SIG-M5 treated with dmso at 0.1 percent for 504 hours (cell line): ENCODE measurements at regions not wholly inside any gene's neighbourhood (a gene's known extent, or its start where the extent isn't known, plus 50 kb on each side); places are given as distances from the start of the nearest gene placed in this dataset.

Experiments
- DNase-seq: peaks from one replicate; lab custom pipeline; 2025; ENCODE audit not compliant: unreplicated experiment; lab: John Stamatoyannopoulos, UW

DNA sequence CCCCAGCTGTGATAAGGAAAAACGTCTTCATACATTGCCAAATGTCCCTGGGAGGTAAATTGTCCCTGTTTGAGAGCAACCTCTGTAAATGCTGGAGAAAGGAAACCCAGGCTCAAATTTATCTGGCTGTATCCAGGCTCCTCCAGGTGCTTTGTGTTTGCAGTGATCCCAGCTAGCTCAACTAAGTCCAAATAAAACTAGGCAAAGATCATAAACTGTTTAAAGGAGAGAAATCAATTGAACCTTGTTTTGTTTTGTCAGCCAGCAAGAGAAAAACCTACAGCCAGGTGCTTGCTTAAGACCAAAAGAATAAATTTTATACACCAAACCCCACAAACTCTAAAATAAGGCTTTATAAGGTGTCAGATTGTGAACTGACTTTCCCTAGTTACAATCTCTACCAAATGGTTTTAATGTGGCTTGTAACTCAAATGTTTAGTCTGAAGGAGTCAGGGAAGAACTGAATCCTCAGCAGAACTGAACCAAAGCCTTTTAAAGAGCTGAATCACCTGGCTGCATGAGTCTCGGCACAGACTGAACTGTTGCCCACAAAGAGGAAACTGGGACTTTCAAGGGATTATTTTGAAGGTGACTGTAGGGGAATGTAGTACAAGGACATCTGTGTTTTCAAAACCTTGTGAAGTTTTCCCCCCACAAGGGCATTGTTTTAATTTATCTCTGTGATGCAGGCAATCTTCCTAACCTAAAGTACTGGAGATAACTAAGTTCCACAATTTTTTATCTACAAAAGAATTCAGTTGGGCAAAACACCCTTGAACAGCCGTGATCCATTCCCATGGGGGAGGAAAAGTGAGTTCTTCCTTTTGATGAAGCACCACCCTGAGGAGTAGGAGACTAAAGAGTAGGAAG is 201.7 kb upstream of the TARS1 start:
- DNase-seq = no peak

DNA sequence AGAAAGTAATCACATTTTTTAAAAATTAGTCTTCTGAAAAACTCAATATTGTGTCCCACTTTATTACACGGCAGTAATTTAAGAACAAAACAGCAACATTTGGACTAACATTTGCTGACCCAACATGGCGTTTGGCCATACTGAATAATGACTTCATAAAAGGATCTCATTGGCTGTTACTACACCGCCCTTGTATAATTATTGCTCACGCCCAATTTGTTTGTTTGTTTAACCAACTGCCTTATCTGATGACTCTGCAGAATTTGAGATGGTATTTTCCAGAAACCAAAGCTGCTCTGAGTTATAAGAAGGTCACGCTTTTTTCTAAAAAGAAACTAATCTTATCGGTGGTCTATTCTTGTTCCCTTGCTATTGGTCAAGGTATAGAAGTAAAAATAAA is 200.2 kb upstream of the TARS1 start:
- DNase-seq = no peak

DNA sequence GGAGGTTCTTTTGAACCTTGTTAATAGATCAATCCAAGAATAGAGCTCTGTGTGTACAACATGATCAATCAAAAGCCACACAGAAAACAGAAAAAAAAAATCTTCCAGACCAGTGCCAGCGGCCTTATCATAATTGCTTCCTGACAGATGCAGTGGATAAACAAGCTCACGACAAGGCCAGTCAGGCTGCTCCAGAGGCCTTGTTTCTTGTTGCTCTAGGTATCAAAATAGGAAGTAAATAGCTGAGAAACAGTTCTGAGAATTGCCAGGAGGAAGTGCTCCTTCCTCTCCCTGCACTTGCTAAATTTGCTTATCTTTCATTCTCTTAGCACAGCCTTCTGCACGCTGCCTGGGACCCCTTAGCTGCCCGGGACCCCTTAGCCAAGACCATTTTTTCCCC is 199.0 kb upstream of the TARS1 start:
- DNase-seq = peak; percentile 48

GRCh38 chr5:33242277-33242676 is 198.5 kb upstream of the TARS1 start:
- no peak for DNase-seq

GRCh38 chr5:33244441-33245150 is 196.2 kb upstream of the TARS1 start:
- DNase-seq = no peak

- DNase-seq = no peak
Measured at GRCh38 chr5:33254579-33254978, 186.2 kb upstream of the TARS1 start.

DNA sequence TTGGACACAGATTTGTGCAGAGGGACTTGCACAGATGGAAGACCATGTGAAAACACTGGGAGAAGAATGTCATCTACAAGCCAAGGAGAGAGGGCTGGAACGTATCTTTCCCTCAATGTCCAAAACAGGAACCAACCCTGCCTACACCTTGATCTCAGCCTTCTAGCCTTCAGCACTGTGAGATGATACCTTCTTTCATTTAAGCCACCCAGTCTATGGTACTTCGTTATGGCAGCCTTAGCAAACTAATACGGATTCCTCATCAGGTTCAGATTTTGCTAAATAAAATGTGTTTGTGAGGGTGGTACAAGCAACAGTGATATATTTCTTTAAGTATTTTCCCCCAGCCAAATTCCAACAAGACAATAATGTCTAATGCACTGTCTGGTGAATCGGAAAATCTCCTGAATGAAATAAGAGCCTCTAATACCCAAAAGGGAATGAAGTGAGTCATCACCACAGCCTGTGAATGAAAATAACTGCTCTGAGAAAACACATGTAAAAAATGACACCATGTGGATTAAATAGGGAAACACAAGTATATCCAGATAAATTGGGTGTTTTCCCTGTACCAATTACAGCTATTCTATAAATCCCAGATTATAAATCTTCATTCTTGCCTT is 182.8 kb upstream of the TARS1 start:
- DNase-seq = no peak

- DNase-seq = no peak
Measured at GRCh38 chr5:33258553-33258952, 182.2 kb upstream of the TARS1 start.

DNA sequence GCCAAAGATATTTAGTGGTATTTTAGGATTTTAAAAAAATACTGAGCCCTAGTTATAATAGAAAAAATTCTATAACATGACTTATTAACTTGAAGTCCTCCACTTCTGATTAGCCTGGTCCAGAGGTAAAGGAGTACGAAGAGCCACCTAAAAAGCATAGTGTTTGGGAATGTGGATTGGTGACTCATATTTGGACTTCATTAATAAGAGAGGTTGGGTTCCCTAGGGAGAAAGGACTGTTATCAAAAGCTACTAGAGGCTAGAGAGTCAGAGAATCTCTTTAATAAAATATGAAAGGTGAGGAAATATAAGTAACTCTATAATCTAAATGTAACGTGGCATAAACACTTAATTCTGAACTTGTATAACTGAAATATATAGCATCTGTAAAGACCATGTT is 180.7 kb upstream of the TARS1 start:
- DNase-seq = no peak

- DNase-seq = no peak
Measured at GRCh38 chr5:33261305-33261704, 179.5 kb upstream of the TARS1 start.

- DNase-seq = no peak
Measured at GRCh38 chr5:33261747-33262146, 179.0 kb upstream of the TARS1 start.

GRCh38 chr5:33267801-33268200 is 173.0 kb upstream of the TARS1 start:
- no peak for DNase-seq

DNA sequence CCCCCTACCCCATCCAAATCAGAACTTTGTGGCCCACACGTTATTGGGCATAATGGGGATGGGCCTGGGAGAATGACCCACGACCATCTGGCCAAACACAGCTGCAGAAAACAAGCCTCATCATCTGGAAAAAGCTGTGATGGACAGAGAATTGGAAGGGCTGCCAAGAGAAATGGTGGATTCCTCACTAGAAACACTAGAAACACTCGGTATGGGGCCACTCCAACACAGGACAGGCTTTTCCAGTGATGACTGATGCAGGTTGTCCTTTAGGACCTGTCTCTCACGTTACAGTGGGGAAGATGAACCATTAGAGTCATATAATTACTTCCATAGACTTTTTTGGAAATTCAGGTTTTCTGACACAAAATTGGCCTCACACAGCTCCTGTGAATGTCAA is 172.4 kb upstream of the TARS1 start:
- no peak for DNase-seq

- DNase-seq = no peak
Measured at GRCh38 chr5:33270671-33271070, 170.1 kb upstream of the TARS1 start.

GRCh38 chr5:33271606-33272005 is 169.2 kb upstream of the TARS1 start:
- no peak for DNase-seq

DNA sequence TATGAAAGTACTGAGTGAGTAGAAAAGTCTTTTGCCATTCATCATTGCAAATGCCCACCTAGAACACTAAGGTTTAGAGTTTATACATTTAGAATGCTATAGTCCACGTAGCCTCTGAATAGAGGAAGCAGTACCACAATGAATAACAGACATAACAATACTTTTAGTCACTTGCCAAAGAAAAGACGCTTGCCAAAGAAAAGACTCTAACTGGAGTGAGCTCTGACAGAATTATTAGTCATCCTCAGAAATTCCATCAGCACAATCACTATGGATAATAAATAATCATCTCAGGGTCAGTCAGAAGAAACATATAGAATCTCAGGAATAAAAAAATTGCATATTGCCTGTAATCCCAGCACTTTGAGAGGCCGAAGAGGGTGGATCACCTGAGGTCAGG is 168.5 kb upstream of the TARS1 start:
- no peak for DNase-seq

- no peak for DNase-seq
Measured at GRCh38 chr5:33273985-33274384, 166.8 kb upstream of the TARS1 start.

GRCh38 chr5:33275391-33275790 is 165.4 kb upstream of the TARS1 start:
- DNase-seq = no peak

DNA sequence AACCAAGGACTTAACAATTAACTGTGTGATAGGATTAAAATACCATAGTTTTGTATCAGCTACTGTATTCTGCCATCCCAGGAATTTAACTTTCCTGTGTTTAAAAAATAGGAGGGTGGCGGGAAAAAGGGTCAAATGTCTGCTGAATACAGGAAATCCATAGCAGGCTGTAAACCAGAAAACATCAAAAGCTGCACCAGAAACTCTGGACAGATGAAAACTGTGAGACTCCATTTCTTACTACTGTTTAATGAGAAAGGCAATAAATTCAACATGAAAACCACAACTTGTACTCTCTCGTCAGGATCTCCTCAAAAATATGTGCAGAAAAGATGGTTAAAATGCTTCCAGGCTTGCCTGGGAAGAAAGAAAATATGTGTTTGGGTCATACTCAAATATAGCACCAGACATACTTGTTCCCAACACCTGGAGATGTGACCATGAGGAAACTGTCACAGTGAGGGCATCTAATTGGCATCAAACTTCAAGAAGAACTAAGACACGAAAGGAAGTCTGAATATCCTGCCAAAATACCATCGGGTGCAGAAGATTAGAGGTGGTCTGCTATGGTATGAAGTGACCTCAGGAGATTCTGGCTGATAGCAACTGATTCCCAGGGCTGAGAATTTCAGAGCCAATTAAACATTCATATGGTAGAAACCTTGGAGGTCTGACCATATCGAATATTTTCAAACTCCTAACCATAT is 164.7 kb upstream of the TARS1 start:
- DNase-seq = no peak

GRCh38 chr5:33276628-33276950 is 164.2 kb upstream of the TARS1 start:
- no peak for DNase-seq

GRCh38 chr5:33277061-33277650 is 163.6 kb upstream of the TARS1 start:
- no peak for DNase-seq
